Heart right ventricle (tissue), 16 donors: ENCODE measurements at regions not wholly inside any gene's neighbourhood (a gene's known extent, or its start where the extent isn't known, plus 50 kb on each side); places are given as distances from the start of the nearest gene placed in this dataset.

ENCODE experiments used
- ATAC-seq, 8 donors: fragments of 200-7000 bp; cut with Tn5 transposase; one replicate each; pipeline ENCODE4 v1.9.1; 2020; ENCODE audit warnings: mild to moderate bottlenecking in 8 of 8, moderate library complexity in 8 of 8, moderate number of reproducible peaks in 1 of 8
- DNase-seq, 2 donors: peaks; one replicate each; pipeline ENCODE4 v3.0.0-alpha.2; 2020
- H3K27ac ChIP-seq, 10 donors: fragments of 200-600 bp; sonication (generic) in 2 of 10; one replicate each; pipeline versions ENCODE4 v1.5.0 to v1.8.0; 2020 to 2022; ENCODE audit warnings: mild to moderate bottlenecking in 3 of 10
- H3K27me3 ChIP-seq, 7 donors: fragments of 200-600 bp; one replicate each; pipeline ENCODE4 v1.8.0; 2021 to 2022; ENCODE audit warnings: mild to moderate bottlenecking in 2 of 7
- H3K36me3 ChIP-seq, 9 donors: fragments of 200-600 bp; sonication (generic) in 1 of 9; one replicate each; pipeline versions ENCODE4 v1.5.0 to v1.8.0; 2020 to 2022; ENCODE audit warnings: mild to moderate bottlenecking in 2 of 9
- H3K4me1 ChIP-seq, 9 donors: fragments of 200-600 bp; sonication (generic) in 1 of 9; one replicate each; pipeline versions ENCODE4 v1.5.0 to v1.8.0; 2020 to 2022; ENCODE audit warnings: mild to moderate bottlenecking in 4 of 9
- H3K4me3 ChIP-seq, 10 donors: fragments of 200-600 bp; sonication (generic) in 2 of 10; one replicate each; pipeline versions ENCODE4 v1.5.0 to v1.8.0; 2020 to 2022; ENCODE audit warnings: mild to moderate bottlenecking in 7 of 10, moderate library complexity in 2 of 10
- H3K9me3 ChIP-seq, 11 donors: fragments of 200-600 bp in 10 of 11; sonication (generic) in 2 of 11; one replicate each; pipeline versions ENCODE4 v1.5.0 to v1.8.0; 2013 to 2022; ENCODE audit warnings: mild to moderate bottlenecking in 2 of 11, control low read depth in 1 of 11, moderate library complexity in 1 of 11
- WGBS, 2 donors: extraction: QIAGEN DNeasy Blood & Tissue Kit; methylation state at CpG; one replicate each; pipeline ENCODE4 v1.1.7; 2013; ENCODE audit warnings: inconsistent platforms in 1 of 2; 5-methylcytosine and 5-hydroxymethylcytosine counted together
- intact Hi-C, 10 donors: fragments of 100-400 bp; cut with DNase I; formaldehyde crosslinking; loops; one replicate each; pipeline versions ENCODE4 v1.11.1 to v1.14.2; 2022
- TF ChIP-seq, protein P1 (sequence below), 9 donors: fragments of 200-600 bp; sonication (generic) in 2 of 9; IDR thresholded peaks; one replicate each; pipeline versions ENCODE4 v1.5.0 to v1.8.0; 2021 to 2022; ENCODE audit warnings: antibody characterized with exemption in 9 of 9, mild to moderate bottlenecking in 5 of 9, moderate library complexity in 1 of 9
- donor health status: Arrhythmogenic right ventricular cardiomyopathy.
- donor health status: ischemic (EF 13 %, LVEDD 7.1; RV severe dilation, severe dysfunction).
- donor health status: healthy with polysubstance abuse.
- donor health status: DM: no; HTN: yes; CAD: no.
- donor health status: DM: no; HTN: no; CAD: no.
- donor health status: ischemic (EF 25% LVEDD 6.9; RV normal size, moderate dysfunction).
- donor health status: ischemic (EF 25% LVEDD 5.7; RV mildly dilated, moderate dysfunction).
- donor health status: healthy.
- donor health status: DM: yes; HTN: yes; CAD: no.
- donor health status: Ischemic cardiomyopathy.
- donor health status: ischemic (EF 35%, LVEDD 5.7; RV mildly dilated, moderate dysfunction).
- donor health status: nonischemic (EF 11% LVEDD 7.7; RV severe dilation, severe dysfunction).
- donor health status: DM: yes; HTN: yes; CAD: no.
- donor health status: PGD.
- donor health status: ischemic (EF 29% LVEDD 5.4; RV normal size, mild dysfunction).
- donor health status: nonischemic (EF 23%, LVEDD 6.1; RV moderate dilation, normal function).

GRCh38 chr2:129763190-129763846 is 216.1 kb upstream of the RAB6C start:
- H3K36me3 ChIP-seq: no peaks in the 10 kb centered on the region
- H3K27me3 ChIP-seq: peaks cover 0 to 26% (median 9%) of the 10 kb centered on the region in 7 donors
- WGBS, 2 donors: 82 to 88% methylated on average over 10 of the region's 10 CpGs
- no peak overlapping the region for H3K4me3 ChIP-seq
- no peak overlapping the region for H3K27ac ChIP-seq
- DNase-seq (no peak), ATAC-seq (no peak)
- no peaks in the 10 kb centered on the region for H3K9me3 ChIP-seq
- intact Hi-C loops: no loop called here
- peaks cover 0 to 7% (median 0%) of the 10 kb centered on the region in 9 donors for H3K4me1 ChIP-seq
- TF ChIP-seq, protein P1, sequence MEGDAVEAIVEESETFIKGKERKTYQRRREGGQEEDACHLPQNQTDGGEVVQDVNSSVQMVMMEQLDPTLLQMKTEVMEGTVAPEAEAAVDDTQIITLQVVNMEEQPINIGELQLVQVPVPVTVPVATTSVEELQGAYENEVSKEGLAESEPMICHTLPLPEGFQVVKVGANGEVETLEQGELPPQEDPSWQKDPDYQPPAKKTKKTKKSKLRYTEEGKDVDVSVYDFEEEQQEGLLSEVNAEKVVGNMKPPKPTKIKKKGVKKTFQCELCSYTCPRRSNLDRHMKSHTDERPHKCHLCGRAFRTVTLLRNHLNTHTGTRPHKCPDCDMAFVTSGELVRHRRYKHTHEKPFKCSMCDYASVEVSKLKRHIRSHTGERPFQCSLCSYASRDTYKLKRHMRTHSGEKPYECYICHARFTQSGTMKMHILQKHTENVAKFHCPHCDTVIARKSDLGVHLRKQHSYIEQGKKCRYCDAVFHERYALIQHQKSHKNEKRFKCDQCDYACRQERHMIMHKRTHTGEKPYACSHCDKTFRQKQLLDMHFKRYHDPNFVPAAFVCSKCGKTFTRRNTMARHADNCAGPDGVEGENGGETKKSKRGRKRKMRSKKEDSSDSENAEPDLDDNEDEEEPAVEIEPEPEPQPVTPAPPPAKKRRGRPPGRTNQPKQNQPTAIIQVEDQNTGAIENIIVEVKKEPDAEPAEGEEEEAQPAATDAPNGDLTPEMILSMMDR (IDR thresholded peaks at IDR 0.05): no peak

DNA sequence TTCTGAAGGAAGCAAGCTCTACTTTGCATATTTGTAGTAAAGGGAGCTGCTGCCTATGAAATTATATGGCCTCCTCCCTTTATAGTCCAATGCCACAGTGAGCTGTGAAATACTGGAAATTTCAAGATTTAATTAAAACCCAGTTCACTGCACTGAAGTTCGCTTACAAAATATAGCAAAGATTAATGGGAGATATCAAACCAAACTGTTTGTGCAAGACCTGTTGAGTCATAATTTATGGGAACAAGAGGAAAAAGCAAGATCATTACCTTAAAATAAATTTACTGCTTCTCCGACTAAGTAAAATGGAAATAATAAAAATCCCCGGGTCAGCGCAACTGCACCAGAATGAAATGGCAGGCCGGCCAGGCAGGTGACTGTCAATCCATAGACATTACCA is 215.5 kb upstream of the RAB6C start:
- Histone ChIP-seq H3K9me3 (no peaks in the 10 kb centered on the region), H3K36me3 (no peaks in the 10 kb centered on the region), H3K4me1 (peaks cover 0 to under 1% (median 0%) of the 10 kb centered on the region in 9 donors), H3K4me3 (no peak overlapping the region), H3K27ac (no peak overlapping the region), H3K27me3 (peaks cover 0 to 23% (median 9%) of the 10 kb centered on the region in 7 donors)
- ATAC-seq: no peak
- intact Hi-C loops: no loop called here
- whole genome bisulfite sequencing, 2 donors: 88 to 94% methylated on average over 5 of the region's 5 CpGs
- DNase-seq: no peak
- TF ChIP-seq, protein P1 (IDR thresholded peaks at IDR 0.05): no peak

DNA sequence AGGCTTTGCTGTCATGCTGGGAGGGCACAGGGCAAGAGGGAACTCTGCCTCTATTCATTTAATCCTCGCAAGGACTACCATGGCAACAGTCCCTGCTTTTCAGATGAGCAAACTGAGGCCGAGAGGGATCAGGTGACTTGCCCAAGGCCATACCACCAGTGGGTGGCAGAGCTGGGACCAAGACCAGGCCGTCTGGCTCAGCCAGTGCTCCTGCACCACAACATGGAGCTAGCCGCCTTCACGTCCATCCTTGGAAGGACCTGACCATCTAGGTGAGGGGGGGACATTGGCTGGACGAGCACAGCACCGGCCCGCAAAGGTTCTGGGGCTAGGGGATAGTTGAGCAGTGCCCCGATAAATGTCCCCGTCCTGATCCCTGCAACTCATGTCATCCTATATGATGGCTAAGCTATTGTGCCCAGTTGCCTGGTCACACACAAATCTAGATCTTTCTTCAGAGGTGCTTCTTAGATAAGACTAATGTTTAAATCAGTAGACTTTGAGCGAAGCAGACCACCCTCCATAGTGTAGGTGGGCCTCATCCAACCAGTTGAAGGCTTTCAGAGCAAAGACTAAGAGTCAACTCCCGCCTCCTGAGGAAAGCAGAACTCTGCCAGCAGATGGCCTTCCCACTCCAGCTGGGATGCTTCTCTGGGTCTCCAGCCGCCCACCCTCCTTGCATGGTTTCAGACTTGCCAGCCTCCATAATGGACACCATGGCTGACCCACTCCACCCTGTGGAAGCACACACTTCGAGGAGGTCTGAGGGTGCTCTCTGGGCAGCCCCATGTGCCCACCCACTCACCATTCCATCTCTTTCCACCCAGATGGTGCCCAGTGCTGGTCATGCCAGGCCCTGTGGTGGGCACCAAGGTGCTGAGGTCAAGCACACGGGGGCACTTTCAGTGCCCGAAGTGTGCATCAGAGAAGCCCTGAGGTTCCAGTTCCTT is 214.8 kb upstream of the RAB6C start:
- Histone ChIP-seq H3K36me3 (no peaks in the 10 kb centered on the region), H3K4me1 (no peaks in the 10 kb centered on the region), H3K9me3 (no peaks in the 10 kb centered on the region), H3K4me3 (no peak overlapping the region), H3K27ac (no peak overlapping the region), H3K27me3 (peaks cover 0 to 21% (median 9%) of the 10 kb centered on the region in 7 donors)
- ATAC-seq (no peak), DNase-seq (no peak)
- 86 to 87% methylated on average over 16 of the region's 16 CpGs for WGBS, 2 donors
- intact Hi-C loops: no loop called here
- TF ChIP-seq, protein P1 (IDR thresholded peaks at IDR 0.05): no peak

DNA sequence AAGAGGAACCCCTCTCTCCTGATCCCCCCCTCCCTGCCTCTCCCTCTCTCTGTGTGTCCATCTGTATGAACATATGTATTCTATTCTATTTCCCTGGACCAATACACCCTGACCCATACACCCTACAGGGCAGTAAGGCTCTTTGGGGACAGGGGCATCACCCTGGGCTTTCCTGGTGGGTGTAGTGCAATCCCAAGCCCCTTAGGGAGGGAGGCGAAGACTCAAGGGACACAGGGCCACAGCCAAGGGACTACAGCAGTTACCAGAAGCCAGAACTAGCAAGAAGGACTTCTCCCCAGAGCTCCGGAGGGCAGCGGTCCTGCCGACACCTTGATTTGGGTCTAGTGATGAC is 214.2 kb upstream of the RAB6C start:
- intact Hi-C loops: no loop called here
- WGBS, 2 donors: 64 to 75% methylated on average over 4 of the region's 4 CpGs
- no peak for ATAC-seq

More for the DNA sequence above, 214.2 kb upstream of the RAB6C start:
- Histone ChIP-seq H3K9me3 (no peaks in the 10 kb centered on the region), H3K36me3 (no peaks in the 10 kb centered on the region), H3K27me3 (peaks cover 0 to 21% (median 9%) of the 10 kb centered on the region in 7 donors), H3K27ac (no peak overlapping the region), H3K4me3 (no peak overlapping the region), H3K4me1 (no peaks in the 10 kb centered on the region)
- no peak for DNase-seq
- TF ChIP-seq, protein P1 (IDR thresholded peaks at IDR 0.05): no peak
